AG09309 (cell line): ENCODE measurements at regions not wholly inside any gene's neighbourhood (a gene's known extent, or its start where the extent isn't known, plus 50 kb on each side); places are given as distances from the start of the nearest gene placed in this dataset.

Source experiments
- DNase-seq: peaks from one replicate; pipeline ENCODE4 v3.0.0-alpha.2; 2010; ENCODE audit warnings: low read depth
- H3K4me3 ChIP-seq: 2 replicates; pipeline ENCODE4 v1.5.1; 2011; ENCODE audit warnings: mild to moderate bottlenecking, low read depth, low read length, moderate library complexity; ENCODE audit not compliant: control insufficient read depth
- TF ChIP-seq, protein P1 (sequence below): IDR thresholded peaks from 2 replicates; pipeline ENCODE4 v1.5.1; 2011; ENCODE audit warnings: mild to moderate bottlenecking, low read depth, low read length, inconsistent platforms; ENCODE audit not compliant: insufficient read depth, control insufficient read depth; ENCODE audit errors: missing control alignments

DNA sequence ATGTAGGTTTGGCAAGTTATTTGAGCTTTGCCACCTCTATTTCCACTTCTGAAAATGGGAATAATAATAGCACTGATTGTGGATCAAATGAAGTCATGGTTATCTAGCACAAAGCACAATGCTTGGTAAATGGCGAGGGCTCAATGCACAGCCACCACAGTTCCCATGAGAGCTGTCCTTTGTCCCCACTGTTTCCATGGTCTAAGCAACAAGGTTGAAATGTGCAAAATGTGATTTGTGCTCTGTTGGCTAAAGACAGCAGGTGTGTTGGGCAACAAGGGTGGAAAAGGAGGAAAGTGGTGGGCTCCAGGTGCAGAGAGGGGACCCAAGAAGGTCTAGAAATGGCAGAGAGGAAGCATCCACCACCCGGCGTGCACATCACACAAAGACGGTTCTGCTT, 200.5 kb downstream of the TRIM29 start:
- no peak overlapping the region for H3K4me3 ChIP-seq
- TF ChIP-seq, protein P1, sequence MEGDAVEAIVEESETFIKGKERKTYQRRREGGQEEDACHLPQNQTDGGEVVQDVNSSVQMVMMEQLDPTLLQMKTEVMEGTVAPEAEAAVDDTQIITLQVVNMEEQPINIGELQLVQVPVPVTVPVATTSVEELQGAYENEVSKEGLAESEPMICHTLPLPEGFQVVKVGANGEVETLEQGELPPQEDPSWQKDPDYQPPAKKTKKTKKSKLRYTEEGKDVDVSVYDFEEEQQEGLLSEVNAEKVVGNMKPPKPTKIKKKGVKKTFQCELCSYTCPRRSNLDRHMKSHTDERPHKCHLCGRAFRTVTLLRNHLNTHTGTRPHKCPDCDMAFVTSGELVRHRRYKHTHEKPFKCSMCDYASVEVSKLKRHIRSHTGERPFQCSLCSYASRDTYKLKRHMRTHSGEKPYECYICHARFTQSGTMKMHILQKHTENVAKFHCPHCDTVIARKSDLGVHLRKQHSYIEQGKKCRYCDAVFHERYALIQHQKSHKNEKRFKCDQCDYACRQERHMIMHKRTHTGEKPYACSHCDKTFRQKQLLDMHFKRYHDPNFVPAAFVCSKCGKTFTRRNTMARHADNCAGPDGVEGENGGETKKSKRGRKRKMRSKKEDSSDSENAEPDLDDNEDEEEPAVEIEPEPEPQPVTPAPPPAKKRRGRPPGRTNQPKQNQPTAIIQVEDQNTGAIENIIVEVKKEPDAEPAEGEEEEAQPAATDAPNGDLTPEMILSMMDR = no peak
- DNase-seq = no peak

- TF ChIP-seq, protein P1 = no peak
- DNase-seq = no peak
- H3K4me3 ChIP-seq = no peak overlapping the region
Observed at GRCh38 chr11:119936426-119936825, 201.5 kb downstream of the TRIM29 start.

GRCh38 chr11:119935349-119935925, 202.5 kb downstream of the TRIM29 start:
- no peak overlapping the region for H3K4me3 ChIP-seq
- DNase-seq = no peak
- TF ChIP-seq, protein P1 = no peak

DNA sequence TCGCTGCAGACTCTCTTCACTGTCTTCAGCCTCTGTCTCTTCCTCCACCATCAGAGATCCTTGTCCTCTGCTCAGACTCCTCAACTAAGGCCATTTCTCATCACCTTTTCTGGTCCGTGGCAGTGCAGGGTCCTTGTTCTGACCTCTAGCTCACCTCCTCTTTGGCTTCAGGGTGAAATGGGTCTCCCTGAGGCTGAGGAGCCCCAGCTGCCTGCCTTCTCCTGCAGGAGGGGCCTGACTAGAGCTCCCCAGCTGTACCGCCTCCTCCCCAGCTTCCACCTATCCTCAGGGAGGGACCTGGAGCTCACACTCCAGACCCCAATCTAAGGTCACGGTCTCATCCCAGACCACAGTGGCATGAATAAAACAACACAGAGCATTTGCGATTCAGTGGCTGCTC, 203.0 kb downstream of the TRIM29 start:
- no peak for DNase-seq

GRCh38 chr11:119934267-119934666, 203.6 kb downstream of the TRIM29 start:
- no peak overlapping the region for H3K4me3 ChIP-seq
- TF ChIP-seq, protein P1 = no peak
- no peak for DNase-seq

More for the DNA sequence above, 203.0 kb downstream of the TRIM29 start:
- H3K4me3 ChIP-seq = no peak overlapping the region
- TF ChIP-seq, protein P1 = no peak

GRCh38 chr11:119933584-119933983, 204.3 kb downstream of the TRIM29 start:
- DNase-seq = no peak
- TF ChIP-seq, protein P1 = no peak
- H3K4me3 ChIP-seq = no peak overlapping the region
